ENCODE measurements at regions not wholly inside any gene's neighbourhood (a gene's known extent, or its start where the extent isn't known, plus 50 kb on each side); places are given as distances from the start of the nearest gene placed in this dataset.

- TF ChIP-seq, protein P1, sequence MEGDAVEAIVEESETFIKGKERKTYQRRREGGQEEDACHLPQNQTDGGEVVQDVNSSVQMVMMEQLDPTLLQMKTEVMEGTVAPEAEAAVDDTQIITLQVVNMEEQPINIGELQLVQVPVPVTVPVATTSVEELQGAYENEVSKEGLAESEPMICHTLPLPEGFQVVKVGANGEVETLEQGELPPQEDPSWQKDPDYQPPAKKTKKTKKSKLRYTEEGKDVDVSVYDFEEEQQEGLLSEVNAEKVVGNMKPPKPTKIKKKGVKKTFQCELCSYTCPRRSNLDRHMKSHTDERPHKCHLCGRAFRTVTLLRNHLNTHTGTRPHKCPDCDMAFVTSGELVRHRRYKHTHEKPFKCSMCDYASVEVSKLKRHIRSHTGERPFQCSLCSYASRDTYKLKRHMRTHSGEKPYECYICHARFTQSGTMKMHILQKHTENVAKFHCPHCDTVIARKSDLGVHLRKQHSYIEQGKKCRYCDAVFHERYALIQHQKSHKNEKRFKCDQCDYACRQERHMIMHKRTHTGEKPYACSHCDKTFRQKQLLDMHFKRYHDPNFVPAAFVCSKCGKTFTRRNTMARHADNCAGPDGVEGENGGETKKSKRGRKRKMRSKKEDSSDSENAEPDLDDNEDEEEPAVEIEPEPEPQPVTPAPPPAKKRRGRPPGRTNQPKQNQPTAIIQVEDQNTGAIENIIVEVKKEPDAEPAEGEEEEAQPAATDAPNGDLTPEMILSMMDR (IDR thresholded peaks at IDR 0.05), result no peak
- no peak for TF ChIP-seq POLR2A (IDR thresholded peaks at IDR 0.05)
- intact Hi-C loops (cut with DNase I; ENCODE audit: low total_unique reads), result no loop called here
- DNase-seq, result peak in 1 of 2 donors; percentile 15
- Histone ChIP-seq H3K27me3 (no peaks in the 10 kb centered on the region), H3K36me3 (no peaks in the 10 kb centered on the region), H3K9me3 (no peaks in the 10 kb centered on the region), H3K4me1 (no peaks in the 10 kb centered on the region), H3K27ac (peak overlapping the region; percentile 46 to 47), H3K4me3 (peak overlapping the region in 1 of 2 donors; percentile 23)
Observed at GRCh38 chr9:106287091-106287631, 575.8 kb upstream of the ZNF462 start.

DNA sequence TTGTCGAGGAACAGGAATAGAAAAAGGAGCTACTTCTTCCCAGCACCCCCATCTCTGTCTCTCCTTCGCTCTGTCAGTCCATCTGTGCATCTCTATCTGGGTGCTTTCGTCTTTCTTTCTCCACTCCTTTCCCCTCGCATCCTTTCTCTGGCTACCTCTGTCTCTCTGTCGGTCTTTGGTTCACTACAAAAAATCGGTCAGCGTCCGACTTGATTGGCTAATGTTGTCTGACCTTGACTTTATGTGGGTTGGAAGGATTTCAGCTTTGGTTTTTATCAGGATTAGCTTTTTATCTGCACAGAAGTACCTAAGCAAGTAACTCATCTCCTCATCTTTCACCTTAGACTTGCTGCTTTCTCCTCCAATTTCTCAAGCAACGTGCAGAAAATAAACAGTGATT, 575.2 kb upstream of the ZNF462 start:
- H3K36me3 ChIP-seq, result no peaks in the 10 kb centered on the region
- TF ChIP-seq, protein P1 (IDR thresholded peaks at IDR 0.05), result no peak
- TF ChIP-seq POLR2A (IDR thresholded peaks at IDR 0.05), result no peak
- H3K27me3 ChIP-seq, result no peaks in the 10 kb centered on the region
- peak overlapping the region in 1 of 2 donors; percentile 47 for H3K27ac ChIP-seq
- no peak for DNase-seq
- no peaks in the 10 kb centered on the region for H3K9me3 ChIP-seq
- H3K4me1 ChIP-seq, result no peaks in the 10 kb centered on the region
- no peak overlapping the region for H3K4me3 ChIP-seq
- intact Hi-C loops (cut with DNase I; ENCODE audit: low total_unique reads), result no loop called here

- Histone ChIP-seq H3K27ac (no peak overlapping the region), H3K27me3 (no peaks in the 10 kb centered on the region), H3K4me3 (no peak overlapping the region), H3K9me3 (no peaks in the 10 kb centered on the region), H3K4me1 (no peaks in the 10 kb centered on the region), H3K36me3 (no peaks in the 10 kb centered on the region)
- intact Hi-C loops (cut with DNase I; ENCODE audit: low total_unique reads), result no loop called here
- TF ChIP-seq, protein P1 (IDR thresholded peaks at IDR 0.05), result no peak
- no peak for TF ChIP-seq POLR2A (IDR thresholded peaks at IDR 0.05)
- no peak for DNase-seq
Observed at GRCh38 chr9:106288689-106289088, 574.3 kb upstream of the ZNF462 start.

DNA sequence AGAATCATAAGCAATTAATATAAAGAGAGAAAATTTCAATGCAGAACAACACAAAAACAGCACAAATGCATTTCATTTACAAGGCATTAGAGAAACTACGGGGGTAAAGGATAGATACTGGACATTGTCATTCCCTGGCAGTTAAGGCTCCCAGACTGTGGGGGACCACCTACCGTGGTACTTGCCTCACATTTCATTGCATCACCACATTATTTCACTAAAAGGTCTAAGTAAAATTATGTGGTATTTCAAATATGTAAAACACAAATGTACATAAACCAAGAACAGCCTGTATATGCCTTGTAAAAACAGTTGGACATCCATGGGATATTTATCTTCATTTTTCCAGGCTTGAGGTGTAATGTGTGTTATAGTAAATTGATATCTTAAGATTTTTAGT, 571.2 kb upstream of the ZNF462 start:
- H3K27ac ChIP-seq, result no peak overlapping the region
- no peaks in the 10 kb centered on the region for H3K9me3 ChIP-seq
- no peak for TF ChIP-seq POLR2A (IDR thresholded peaks at IDR 0.05)
- TF ChIP-seq, protein P1 (IDR thresholded peaks at IDR 0.05), result no peak
- DNase-seq, result no peak
- no peaks in the 10 kb centered on the region for H3K4me1 ChIP-seq
- H3K4me3 ChIP-seq, result no peak overlapping the region
- no peaks in the 10 kb centered on the region for H3K27me3 ChIP-seq
- intact Hi-C loops (cut with DNase I; ENCODE audit: low total_unique reads), result no loop called here
- H3K36me3 ChIP-seq, result no peaks in the 10 kb centered on the region

GRCh38 chr9:106296426-106296825, 566.5 kb upstream of the ZNF462 start:
- no peaks in the 10 kb centered on the region for H3K9me3 ChIP-seq
- no peaks in the 10 kb centered on the region for H3K27me3 ChIP-seq
- no peaks in the 10 kb centered on the region for H3K36me3 ChIP-seq
- H3K27ac ChIP-seq, result no peak overlapping the region
- no peak for DNase-seq
- H3K4me1 ChIP-seq, result no peaks in the 10 kb centered on the region
- no peak overlapping the region for H3K4me3 ChIP-seq
- intact Hi-C loops (cut with DNase I; ENCODE audit: low total_unique reads), result no loop called here
- no peak for TF ChIP-seq POLR2A (IDR thresholded peaks at IDR 0.05)
- TF ChIP-seq, protein P1 (IDR thresholded peaks at IDR 0.05), result no peak

Measured in uterus (tissue), 3 donors.